GM21737 (cell line): ENCODE measurements at regions not wholly inside any gene's neighbourhood (a gene's known extent, or its start where the extent isn't known, plus 50 kb on each side); places are given as distances from the start of the nearest gene placed in this dataset.
A peak's percentile ranks its signal among the peaks of the same experiment; 100 is the strongest.
"Not testable (repeated sequence)": the region's sequence is repeated elsewhere in the genome, so short reads cannot be mapped to it uniquely, and the experiment has no call there.

Source experiments
- ATAC-seq: cut with Tn5 transposase; IDR thresholded peaks from one replicate; pipeline ENCODE4 v1.9.1; 2021; ENCODE audit warnings: mild to moderate bottlenecking, moderate library complexity; ENCODE audit not compliant: unreplicated experiment

DNA sequence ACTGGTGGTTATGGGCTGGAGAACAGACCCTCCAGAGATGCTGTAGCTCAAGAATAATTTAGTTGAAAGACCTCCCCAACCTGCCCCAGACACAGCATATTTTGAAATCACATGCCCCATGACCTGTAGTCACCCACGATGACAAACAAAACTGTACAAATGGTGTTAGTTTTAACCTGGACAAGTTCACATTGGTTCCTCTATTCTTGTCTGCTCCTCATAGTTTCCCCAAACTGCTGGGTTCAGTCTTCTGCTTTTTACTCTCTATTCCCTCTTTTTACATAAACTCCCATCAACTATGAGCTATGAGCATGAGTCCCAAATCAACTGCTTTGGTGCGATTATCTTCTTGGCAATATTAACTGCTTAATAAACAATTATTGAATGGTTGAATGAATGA lies 365.3 kb upstream of the CLINT1 start:
- no peak for ATAC-seq

DNA sequence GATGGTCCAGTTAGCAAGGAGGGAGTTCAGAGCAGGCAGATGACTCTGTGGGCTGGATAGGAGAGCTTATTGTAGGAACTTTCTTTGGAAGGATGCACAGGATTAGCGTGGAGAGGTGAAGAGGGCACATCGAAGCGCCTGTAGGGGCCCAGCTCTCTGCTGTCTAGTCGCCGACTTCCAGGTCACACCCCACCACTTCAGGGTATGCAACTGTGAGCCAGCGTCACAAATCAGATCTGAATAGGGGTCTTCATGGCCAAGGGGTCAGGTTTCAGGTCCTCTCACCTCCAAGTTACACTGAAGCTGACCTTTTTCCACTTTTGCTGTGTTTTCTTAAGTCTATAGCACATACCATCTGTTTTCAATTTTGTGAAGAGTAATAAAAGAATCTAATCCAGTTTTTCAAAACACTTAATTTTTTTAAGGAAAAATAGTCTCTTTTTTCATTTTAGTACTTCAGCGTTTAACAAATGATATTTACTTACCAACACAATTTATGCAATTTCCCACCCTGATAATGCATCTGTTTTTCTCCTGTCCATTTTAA lies 364.2 kb upstream of the CLINT1 start:
- ATAC-seq: no peak

DNA sequence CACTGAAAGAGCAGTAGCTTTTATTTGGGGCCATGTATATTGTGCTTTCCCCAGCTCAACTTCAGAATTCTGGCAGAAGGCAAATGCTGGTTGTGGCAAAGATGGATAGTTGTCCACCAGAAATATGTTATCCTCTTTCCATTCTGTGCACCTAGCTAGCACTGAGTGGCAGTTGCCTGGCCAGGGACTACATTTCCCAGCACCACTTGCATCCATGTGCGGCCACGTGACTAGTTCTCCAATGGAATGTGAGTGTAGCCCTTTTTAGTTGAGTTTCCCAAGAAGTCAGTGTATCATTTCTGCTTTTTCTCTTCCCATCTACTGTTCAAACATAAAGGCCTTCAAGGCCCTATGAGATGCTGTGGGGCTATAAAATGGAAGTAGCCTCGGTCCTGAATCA lies 354.0 kb upstream of the CLINT1 start:
- no peak for ATAC-seq

DNA sequence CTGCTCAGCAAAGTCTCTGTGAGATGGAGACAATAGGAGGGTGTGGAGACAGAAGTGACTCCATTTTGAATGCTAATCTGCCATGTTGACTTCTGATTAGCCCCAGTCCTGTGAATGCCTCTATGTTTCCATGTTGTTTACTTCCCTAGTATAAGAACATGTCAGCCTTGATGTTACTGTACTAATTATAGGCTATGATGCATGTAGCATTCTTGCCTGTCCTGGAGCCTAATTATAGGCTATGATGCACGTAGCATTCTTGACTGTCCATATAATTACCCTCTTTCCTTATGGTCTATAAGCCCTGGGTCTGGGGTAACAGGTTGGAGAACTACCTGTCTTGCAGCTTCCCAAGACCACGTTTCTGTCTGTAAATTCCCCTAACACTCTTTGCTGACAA lies 353.3 kb upstream of the CLINT1 start:
- no peak for ATAC-seq

DNA sequence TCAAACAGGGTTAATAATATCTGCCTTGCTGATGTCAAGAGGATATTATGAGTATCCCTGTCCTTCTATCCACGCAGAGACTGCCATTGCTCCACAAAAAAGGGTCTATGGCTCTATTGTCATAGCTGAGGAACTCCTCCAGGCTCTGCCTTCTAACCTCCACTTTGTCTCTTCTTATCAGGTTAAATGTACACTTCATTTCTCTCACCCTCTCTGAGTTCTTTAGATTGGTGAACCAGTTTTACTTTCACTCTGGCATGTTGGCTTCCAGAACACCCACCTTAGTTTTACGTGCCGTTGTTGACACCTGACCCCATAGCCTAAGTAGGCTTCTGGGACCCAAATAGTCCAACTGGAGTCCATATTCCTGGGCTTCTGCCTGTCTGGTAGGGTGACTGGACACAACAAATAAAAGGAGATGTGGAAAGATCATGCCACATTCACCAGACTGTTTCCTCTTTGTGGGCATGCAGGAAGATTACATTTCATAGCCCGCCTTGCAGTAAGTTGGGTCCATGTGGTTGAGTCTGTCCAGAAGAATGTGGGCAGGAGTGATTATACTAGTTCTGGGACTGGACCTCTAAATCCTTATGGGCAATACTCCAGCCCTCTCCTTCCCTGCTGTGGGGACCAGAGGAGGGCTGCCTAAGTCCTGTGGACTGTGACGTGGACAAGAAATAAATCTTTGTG lies 350.4 kb upstream of the CLINT1 start:
- ATAC-seq: no peak

DNA sequence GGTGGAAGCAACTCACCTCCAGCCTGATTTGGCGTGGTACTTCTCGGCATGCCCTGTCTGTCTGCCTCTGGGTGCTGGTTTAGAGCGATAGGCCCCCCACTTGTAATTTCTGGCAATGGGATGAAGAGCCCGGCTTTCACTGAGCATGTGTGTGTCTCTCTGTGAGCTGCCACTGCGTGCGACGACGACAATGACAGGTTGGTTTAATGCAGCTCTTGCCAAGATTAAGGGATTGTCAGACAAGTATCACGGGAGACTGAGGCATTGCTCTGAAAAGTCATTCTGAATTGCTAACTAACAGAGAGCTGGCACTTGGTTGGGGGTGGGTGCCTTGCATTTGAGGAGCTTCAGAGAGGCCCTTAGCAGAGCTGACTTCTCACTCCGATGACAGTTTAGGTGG lies 348.8 kb upstream of the CLINT1 start:
- ATAC-seq: no peak

DNA sequence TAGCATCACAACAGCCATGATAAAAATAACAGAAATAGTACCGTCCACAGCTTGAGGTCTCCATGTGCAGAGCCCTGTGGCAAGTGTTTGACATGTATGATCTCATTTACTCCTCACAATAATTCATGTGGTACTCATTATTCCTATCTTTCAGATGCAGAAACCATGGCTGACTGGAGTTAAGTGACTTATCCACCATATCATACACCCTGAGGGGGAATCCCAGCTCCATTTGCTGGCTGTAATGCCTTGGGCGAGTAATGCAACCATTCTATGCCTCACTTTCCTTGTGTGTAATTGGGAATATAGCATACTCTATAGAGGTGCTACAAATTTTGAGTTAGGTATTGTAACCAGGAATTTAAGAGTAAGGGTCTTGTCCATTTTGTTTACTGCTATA lies 347.0 kb upstream of the CLINT1 start:
- no peak for ATAC-seq

DNA sequence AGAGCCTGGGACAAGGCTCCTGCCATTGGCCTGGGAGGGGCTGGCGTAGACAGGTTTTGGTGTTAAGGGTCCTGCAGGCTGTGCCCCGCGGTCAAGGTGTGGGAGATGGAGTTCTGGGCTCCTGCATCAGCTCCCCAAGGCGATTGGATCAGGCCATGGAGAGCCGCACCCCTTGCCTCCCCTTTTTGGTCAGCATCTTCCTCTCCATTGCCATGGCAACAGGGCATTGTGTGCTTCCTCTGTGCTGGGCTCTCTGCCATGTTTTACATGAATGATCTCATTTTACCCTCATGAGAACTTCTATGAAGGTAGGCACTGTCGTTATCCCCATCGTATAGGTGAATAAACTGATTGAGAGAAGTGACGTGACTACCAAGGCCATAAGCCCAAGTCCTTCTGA lies 344.3 kb upstream of the CLINT1 start:
- no peak for ATAC-seq

DNA sequence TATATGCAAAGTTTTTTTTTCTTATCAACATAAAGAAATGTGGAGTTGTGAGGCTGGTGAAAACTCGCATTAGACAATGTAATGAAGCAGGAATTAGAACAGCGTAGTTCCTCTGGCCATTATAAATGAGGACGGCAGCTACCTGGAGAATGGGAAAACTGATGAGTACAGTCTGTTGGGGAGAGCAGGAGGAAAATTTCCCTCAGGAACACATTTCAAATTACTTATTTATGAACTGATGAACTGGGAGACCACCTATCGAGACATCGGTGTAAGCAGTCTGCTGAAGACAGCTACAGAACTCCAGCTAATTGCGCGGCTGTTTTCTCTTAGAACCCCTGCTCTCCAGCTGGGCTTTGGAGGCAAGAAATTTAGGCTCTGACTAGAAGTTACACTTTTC lies 343.9 kb upstream of the CLINT1 start:
- no peak for ATAC-seq

DNA sequence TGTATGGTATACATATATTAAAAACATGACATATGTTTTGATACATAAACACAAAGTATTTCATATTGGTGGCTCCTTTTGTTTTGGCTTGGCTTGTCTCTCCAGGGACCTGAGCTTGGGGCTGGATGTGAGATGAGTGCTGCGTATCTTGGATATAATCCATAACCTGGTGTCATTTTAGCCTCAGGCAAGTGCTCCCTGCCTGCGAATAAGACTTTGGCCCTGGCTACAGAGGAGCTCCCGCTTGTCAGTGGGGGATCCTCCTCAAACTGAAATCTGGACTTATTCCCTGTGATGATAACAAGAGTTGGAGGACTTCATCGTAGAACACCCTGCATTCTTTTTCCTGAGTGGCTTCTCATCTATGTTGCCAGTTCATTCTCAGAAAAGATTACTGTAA lies 341.7 kb upstream of the CLINT1 start:
- no peak for ATAC-seq

DNA sequence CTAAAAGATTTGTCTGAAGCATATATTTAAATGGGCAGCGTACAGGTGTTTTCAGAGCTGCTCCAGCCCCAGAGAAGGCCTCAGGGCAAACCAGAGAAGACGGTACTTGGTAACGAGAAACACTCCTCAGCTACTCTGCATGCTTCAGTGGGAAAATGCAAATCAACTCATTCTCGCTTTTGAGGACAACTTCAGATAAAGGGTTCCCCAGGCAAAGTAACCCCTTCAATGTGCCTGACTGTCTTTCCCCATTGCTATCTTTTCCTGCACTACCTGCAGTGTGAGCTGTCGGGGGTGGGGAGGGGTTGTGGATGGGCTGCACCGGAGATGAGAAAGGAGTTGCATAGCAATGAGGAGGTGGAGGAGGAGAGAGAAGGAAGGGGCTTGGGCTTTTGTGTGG lies 339.7 kb upstream of the CLINT1 start:
- ATAC-seq: peak; percentile 85

DNA sequence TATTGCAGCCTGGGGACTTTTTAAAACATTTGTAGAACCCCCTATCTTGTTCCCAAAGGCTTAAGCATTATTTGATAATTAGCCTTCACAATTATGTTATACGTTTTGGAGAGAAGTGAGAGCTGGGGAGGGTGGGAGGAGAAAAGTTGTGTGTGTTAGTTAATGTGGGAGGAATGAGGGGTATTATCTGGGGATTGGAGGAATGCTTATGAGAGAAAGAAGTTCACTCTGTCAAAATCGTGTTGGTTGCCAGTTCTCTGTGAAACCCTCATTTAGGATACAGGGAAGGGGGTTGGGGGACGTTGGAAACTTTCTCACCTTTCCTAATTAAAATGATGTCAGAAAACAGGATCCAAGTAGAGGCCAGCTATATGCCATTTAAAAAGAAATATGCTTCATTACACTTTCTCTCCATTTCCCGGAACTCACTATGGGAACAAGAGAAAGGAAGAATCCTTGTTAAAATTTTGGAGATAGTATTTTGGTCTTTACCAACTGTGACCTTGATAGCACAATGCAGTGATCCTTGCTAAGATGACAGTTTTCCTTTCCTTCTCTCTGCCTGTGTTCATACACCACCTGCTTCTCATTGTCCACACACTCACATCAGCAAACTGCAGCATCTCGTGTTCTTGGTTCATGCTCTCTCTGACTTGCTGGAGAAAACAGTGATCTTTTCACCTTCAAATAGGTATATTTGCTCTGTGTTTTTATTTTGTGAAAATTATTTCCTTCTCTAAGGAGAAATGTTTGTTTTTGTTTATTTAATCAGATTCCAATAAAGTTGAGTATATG lies 336.7 kb upstream of the CLINT1 start:
- ATAC-seq: no peak

DNA sequence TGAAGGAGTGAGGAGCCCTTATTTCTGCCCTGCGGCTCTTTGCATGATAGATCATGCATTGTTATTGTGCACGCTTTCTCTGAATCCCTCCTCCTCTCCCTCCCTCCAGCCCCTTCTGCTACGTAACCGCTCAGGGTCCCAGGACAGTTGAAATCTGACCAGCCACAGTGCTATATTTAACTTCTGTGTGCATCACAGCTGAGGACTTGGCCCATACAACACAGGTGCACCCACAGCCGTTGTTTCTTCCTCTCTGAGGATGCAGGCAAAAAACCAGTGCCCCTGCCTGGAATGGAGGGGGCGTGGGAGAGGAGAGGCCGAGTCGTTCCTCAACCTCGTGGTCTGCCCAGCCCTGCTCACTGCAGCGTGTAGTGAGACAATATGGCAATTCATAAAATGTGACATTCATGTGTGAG lies 335.6 kb upstream of the CLINT1 start:
- peak; percentile 53 for ATAC-seq

DNA sequence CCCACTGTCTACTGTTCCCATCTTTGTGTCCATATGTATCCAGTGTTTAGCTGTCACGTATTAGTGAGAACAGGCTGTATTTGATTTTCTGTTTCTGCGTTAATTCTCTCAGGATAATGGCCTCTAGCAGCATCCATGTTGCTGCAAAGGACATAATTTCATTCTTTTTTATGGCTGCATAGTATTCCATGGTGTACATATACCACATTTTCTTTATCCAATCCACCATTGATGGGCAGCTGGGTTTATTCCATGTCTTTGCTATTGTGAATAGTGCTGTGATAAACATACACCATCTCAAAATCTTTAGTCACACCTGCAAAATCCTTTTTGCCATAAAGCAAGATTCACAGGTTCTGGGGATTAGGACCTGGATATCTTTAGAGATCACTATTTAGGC lies 334.4 kb upstream of the CLINT1 start:
- not testable (repeated sequence) for ATAC-seq

DNA sequence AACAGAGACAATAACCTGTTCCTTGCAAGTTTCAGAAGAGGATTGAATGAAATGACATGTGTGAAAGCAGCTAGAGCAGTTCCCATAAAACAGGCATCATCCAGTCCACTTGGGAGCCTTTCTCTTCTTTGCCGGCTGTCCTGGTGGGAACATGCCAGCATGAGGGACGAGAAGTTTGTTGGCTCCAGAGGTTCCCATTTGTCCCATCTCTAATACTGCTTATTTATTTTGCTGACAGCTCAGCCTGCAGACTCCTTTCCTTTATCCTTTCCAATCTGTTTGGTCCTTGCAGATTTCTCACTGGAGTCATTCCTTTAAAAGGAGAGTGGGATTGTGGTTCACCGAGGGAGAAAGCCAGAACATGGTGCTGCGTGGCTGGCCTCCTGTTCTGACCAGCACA lies 321.5 kb upstream of the CLINT1 start:
- no peak for ATAC-seq

DNA sequence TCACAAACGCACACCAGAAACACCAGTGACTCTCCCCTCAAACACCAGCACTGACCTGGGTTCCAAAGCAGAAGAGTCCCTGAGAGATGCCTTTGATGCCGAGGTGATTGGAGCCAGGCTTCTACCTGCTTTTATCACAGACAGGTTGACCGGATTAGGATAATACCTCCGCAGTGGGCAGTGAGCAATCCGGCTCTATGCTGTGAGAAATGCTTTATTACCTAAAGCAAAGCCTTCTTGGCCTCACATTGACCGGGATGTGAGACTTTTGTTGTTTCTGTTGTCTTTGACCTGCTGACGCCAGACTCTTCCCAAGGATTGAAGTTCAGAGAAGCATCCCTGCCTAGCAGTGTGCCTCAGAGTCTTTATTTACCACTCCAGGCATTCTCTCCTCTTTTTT lies 320.3 kb upstream of the CLINT1 start:
- ATAC-seq: no peak

DNA sequence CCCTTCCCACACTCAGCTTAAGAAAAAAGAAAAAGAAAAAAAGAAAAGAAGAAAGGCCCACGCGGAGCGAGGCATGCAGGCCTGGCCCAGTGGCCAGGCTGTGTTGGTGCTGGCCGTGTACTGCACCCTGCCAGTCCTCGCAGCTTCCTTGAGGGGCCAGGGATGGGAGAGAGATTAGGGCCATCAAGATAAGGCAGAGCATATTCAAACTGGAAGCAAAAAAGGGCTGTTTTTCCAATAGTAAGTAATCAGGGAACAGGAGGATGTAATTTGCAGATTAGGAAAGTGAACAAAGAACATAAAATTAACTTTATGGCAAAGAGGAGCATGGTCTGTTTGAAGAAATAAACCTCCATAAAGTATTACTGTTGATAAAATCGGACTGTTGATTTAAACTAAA lies 319.6 kb upstream of the CLINT1 start:
- ATAC-seq: no peak

DNA sequence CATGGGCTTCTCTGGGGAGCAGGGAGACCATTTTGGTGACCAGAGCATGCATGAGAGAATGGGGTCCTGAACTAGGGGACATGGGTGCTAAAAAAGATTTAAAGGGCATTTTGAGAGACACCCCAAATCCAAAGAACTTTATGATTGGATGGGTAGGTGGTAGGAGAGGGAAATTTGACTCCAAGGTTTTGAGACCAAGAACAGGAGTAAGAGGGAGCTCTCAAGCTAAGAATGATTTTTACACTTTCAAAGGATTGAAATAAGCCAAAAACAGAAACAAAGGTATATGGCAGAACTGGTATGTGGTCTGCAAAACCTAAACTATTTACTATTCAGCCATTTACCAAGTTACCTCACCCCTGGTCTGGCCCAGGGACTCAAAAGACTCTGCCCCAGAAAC lies 318.2 kb upstream of the CLINT1 start:
- ATAC-seq: no peak

DNA sequence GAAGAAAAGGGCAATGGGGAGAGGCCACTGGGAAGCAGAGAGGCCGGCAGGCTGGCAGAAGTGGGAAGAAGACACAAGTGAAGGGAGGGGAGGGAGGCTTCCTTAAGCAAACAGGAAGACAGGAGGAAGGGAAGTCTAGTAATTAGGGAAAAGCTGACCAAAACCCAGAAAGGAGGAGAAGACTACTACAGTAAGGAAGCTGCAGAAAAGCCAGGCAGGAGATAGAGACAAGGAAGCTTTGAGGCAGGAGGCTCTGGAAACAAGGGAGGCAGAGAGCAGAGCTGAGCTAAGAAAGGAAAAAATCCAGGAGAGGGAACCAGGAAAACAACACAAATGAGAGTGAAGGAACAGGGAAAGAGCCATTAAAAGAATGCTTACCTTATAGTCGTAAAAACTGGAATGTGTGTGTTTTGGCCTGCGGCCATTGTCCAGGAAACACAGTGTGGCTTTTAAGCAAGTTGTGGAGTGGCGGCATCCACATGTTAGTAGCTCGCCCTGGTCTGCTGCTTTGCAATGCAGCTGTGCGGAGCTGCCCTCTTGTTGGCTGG lies 317.1 kb upstream of the CLINT1 start:
- ATAC-seq: no peak

DNA sequence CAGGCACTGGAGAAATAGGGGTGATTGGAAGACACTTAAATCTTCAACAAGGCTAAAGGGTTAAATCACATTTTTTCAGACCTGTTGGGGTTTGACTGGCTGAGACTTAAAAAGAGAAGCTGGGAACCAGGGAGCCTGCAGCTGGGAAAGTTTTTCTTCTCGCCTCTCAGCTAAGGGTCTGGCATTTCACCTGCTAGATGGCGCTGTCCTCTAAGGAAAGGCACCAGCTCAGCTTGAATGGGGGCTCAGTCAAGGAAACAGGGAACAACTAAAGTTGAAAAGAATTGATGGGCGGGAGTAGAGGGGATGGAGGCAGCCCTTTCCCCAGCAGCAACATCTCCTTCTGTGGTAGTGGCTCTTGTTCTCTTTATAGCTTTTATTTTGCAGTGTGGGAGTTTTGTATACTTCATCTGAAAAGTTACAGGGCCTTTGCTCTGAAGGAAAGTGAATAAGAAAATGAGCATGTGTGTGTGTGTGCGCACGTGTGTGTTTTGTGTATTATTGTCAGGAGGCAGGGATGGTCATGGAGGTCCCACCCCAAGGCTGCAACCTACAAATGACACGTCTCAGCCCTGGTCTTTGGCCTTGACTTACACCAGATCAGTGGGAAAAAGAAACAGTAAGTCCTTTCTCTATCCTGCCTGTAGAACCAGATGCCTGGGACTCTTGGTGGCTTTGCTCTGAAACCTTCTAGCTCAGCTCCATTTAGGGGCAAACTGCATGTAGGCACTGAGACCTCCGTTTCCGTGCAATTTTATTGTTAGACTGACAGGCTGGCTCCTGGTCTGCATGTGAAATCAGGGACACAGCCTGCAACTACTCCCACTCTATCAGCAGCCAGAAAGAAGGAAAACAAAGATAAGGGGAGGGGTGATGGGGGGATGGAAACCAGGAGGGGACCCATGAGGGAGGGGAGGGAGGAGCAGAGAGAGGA lies 316.2 kb upstream of the CLINT1 start:
- ATAC-seq: no peak

DNA sequence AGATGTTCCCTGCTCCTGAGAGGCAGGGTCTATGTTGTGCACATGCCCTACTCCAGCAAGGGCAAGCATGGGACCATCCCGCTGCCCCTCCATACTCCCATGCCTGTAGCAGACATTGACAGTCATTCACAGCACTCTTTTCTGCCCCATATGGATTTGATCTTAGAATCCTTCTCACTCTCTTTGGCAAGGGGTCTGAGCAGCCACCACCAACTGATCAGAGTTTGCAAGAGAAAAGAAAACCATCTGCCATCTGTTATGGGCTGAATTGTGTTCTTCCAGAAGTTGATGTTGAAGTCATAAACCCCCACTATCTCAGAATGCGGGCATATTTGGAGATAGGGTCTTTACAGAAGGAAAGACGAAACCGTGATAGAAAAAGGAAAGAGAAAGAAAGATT lies 315.1 kb upstream of the CLINT1 start:
- ATAC-seq: no peak
